ENCODE measurements at regions not wholly inside any gene's neighbourhood (a gene's known extent, or its start where the extent isn't known, plus 50 kb on each side); places are given as distances from the start of the nearest gene placed in this dataset.
A peak's percentile ranks its signal among the peaks of the same experiment; 100 is the strongest.
"Not testable (repeated sequence)": the region's sequence is repeated elsewhere in the genome, so short reads cannot be mapped to it uniquely, and the experiment has no call there.

- no peak for TF ChIP-seq POLR2A (IDR thresholded peaks at IDR 0.05; ENCODE audit: low read depth, low read length)
- DNase-seq (ENCODE audit: insufficient read length, low spot score) (no peak), FAIRE-seq (no peak)
Measured at GRCh38 chr13:61884830-61885229, 469.2 kb upstream of the PCDH20 start.

DNA sequence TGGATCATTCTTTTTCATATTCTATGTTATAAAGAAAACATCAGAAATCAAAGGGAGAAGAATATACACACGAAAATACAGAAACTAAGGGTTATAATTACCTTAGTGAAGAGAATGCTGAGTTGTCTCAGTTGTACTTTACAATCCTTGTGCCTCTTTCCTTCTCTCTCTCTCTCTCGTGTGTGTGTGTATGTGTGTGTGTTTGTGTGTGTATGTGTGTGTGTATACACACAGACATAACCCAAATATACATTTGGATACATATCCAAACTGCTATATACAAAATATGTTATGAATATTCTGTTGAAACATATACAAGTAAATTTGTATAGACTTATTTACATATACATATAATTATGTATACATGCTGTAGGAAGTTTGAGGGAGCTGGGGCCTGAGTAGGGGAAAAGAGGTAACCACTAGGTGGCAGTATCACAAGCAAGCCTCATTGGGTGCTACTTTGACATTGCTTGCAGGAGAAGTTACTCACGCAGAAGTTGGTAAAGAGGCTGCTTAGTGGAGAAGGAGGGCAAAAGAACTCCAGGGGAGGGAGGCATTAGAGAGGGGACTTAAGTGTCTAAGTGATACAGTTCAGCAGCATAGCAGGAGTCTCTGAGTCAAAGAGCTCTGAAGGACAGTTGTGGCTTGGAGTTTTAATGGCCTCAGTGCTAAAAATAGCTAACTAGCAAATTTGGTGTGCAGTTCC, 465.1 kb upstream of the PCDH20 start:
- no peak for TF ChIP-seq POLR2A (IDR thresholded peaks at IDR 0.05; ENCODE audit: low read depth, low read length)
- peak; percentile 12 for DNase-seq (ENCODE audit: insufficient read length, low spot score)
- FAIRE-seq, result no peak

- FAIRE-seq, result not testable (repeated sequence)
Measured at GRCh38 chr13:61878565-61878964, 462.9 kb upstream of the PCDH20 start.

DNA sequence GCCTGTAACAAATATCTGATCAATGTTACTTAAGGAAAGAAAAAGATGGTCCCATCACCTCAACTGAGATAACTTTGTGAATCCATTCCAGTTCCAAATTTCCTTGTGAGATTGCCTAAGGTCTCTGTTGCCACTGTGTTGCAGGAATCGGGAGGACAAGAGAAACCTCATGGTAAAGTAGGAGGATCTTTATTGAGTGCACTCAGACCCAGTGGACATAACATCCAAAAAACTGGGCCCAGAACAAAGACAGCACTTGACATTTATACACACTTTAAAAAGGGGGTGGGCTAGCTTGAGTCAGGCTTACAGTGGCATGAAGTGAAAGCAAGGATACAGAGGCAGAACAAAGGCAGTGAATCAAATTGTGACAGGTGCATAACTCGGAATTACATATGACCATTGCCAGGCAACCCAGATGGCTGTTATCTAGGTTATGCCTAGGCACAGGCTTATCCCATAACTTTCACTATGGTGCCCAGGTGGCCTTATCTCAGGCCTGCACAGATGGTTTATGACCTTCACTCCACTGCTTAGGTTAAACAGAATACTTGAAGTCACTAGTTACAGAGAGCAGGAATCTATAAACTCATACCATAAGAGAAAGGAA, 459.4 kb upstream of the PCDH20 start:
- DNase-seq (ENCODE audit: insufficient read length, low spot score) (no peak), FAIRE-seq (no peak)
- no peak for TF ChIP-seq POLR2A (IDR thresholded peaks at IDR 0.05; ENCODE audit: low read depth, low read length)

More at GRCh38 chr13:61878565-61878964, 462.9 kb upstream of the PCDH20 start:
- DNase-seq (ENCODE audit: insufficient read length, low spot score), result not testable (repeated sequence)

DNA sequence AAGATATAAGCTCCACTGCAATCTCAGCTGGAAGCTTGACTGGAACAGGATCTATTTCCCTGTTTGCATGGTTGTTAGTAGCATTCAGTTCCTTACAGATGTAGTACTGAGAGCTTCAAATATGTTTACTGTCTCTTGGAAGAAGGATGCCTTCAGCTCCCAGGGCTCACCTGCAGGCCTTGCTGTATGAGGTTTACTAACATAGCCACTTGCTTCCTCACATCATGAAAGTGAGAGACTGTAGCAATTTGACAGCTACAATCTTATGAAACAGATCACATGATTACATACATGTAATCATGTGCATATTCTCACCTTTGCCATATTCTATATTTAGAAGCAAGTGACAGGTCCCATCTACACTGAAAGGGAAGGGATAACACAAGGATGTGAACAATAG, 458.1 kb upstream of the PCDH20 start:
- DNase-seq (ENCODE audit: insufficient read length, low spot score) (no peak), FAIRE-seq (no peak)
- TF ChIP-seq POLR2A (IDR thresholded peaks at IDR 0.05; ENCODE audit: low read depth, low read length), result no peak

DNA sequence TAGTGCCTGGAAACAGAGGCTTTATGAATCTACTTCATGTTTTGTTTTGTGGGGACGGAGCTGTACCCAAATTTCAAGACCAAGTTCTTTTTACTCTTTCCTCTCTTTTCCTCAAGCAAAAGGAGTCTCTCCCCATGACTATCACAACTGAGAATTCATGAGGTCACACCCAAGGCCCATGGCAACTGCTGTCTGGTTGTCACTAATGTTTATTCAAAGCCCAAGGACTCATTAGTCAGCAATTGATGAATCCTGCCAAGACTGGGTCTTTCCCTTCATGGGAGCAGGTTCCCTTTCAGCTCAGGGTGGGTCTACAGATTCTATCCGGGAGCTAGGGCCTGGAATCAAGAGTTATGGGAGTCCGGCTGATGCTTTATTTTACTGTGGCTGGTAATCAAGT, 441.5 kb upstream of the PCDH20 start:
- no peak for TF ChIP-seq POLR2A (IDR thresholded peaks at IDR 0.05; ENCODE audit: low read depth, low read length)
- FAIRE-seq, result no peak
- no peak for DNase-seq (ENCODE audit: insufficient read length, low spot score)

GRCh38 chr13:61852116-61852619, 436.5 kb upstream of the PCDH20 start:
- no peak for DNase-seq (ENCODE audit: insufficient read length, low spot score)
- no peak for TF ChIP-seq POLR2A (IDR thresholded peaks at IDR 0.05; ENCODE audit: low read depth, low read length)
- FAIRE-seq, result no peak

- DNase-seq (ENCODE audit: insufficient read length, low spot score), result no peak
- no peak for FAIRE-seq
- TF ChIP-seq POLR2A (IDR thresholded peaks at IDR 0.05; ENCODE audit: low read depth, low read length), result no peak
Measured at GRCh38 chr13:61850794-61851193, 435.1 kb upstream of the PCDH20 start.

DNA sequence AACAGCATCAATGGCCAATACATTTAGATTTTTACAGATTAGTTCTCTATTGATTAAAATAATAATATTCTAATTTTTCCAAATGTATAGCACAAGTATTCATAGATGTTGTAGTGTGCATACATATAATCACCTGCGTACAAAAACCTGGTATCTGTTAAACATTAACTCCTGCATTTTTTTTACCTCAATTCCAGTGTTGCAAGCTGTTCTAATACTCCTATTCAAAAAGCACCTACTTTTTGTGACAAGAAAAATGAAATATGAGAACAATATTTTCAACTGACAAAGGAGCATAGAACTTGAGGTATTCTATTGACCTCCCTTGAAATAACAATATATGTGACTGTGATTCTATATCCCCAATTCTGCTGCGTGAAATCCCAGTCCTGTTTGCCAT, 422.9 kb upstream of the PCDH20 start:
- FAIRE-seq (no peak), DNase-seq (ENCODE audit: insufficient read length, low spot score) (no peak)

GRCh38 chr13:61833228-61833627, 417.6 kb upstream of the PCDH20 start:
- DNase-seq (ENCODE audit: insufficient read length, low spot score), result no peak

More for the DNA sequence above, 422.9 kb upstream of the PCDH20 start:
- TF ChIP-seq POLR2A (IDR thresholded peaks at IDR 0.05; ENCODE audit: low read depth, low read length), result no peak

DNA sequence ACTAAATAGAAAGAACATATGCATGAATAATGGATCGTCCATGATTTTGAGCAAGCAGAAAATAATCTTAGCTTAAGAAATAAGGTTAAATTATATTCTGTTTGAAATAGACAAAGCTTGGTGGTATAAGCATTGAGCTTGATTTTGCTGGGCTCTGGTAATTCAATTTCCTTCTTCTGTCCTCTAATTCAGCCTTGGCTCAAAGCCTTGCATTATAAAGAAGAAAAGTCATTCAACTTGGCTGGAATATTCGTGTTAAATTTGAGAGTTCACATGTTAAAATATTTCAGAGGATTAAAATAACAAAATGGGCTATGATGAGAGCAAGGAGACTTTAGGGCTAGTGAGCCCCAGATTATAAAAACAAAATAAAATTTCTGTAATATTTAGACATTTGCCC, 415.4 kb upstream of the PCDH20 start:
- no peak for FAIRE-seq
- TF ChIP-seq POLR2A (IDR thresholded peaks at IDR 0.05; ENCODE audit: low read depth, low read length), result no peak
- no peak for DNase-seq (ENCODE audit: insufficient read length, low spot score)

More at GRCh38 chr13:61833228-61833627, 417.6 kb upstream of the PCDH20 start:
- FAIRE-seq, result no peak
- TF ChIP-seq POLR2A (IDR thresholded peaks at IDR 0.05; ENCODE audit: low read depth, low read length), result no peak

DNA sequence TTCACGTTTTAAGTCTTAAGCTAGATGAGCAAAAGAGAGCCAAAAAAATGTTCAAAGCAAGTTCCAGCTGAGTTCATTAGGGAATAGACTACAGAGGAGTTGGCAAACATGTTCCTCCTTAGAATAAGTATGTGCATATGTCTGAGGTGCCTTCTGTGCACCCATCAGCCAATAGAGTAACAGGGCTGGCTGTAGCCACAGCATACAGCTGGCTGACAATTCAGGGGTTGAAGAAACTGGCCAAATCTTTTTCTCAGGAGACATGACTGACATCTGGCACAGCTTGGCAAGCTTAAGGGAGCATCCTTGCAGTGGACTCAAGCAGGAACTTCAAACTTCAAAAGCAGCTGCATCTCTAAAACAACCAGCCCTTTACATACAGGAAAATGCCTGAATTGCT, 414.8 kb upstream of the PCDH20 start:
- FAIRE-seq, result no peak
- no peak for DNase-seq (ENCODE audit: insufficient read length, low spot score)
- no peak for TF ChIP-seq POLR2A (IDR thresholded peaks at IDR 0.05; ENCODE audit: low read depth, low read length)

- FAIRE-seq (no peak), DNase-seq (ENCODE audit: insufficient read length, low spot score) (no peak)
- TF ChIP-seq POLR2A (IDR thresholded peaks at IDR 0.05; ENCODE audit: low read depth, low read length), result no peak
Measured at GRCh38 chr13:61824168-61824567, 408.5 kb upstream of the PCDH20 start.

GRCh38 chr13:61812286-61812685, 396.6 kb upstream of the PCDH20 start:
- FAIRE-seq, result no peak
- DNase-seq (ENCODE audit: insufficient read length, low spot score), result no peak
- no peak for TF ChIP-seq POLR2A (IDR thresholded peaks at IDR 0.05; ENCODE audit: low read depth, low read length)

DNA sequence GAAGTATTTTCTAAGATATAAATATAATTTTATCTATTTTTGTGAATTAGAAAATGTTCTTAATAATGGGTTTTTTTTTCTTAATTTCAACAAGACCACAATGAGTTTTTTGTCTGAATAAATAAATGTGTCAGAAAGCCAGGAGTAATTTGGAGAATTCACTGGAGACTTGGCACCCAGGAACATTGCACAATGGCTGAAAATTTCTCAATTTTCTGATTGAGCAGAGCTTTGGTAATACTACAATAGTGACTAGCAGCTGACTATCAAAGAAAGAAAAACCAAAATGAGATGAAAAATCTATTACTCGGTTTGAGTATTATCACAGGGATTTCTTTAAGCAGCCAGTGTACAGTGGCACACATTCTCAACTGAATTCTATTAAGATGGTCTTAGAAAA, 394.4 kb upstream of the PCDH20 start:
- TF ChIP-seq POLR2A (IDR thresholded peaks at IDR 0.05; ENCODE audit: low read depth, low read length), result no peak

More for the DNA sequence above, 394.4 kb upstream of the PCDH20 start:
- FAIRE-seq, result no peak
- no peak for DNase-seq (ENCODE audit: insufficient read length, low spot score)

All from H54 (cell line).